ENCODE measurements at regions not wholly inside any gene's neighbourhood (a gene's known extent, or its start where the extent isn't known, plus 50 kb on each side); places are given as distances from the start of the nearest gene placed in this dataset.

GRCh38 chr12:115756271-115756670, 521.2 kb downstream of the MED13L start:
- TF ChIP-seq CTCF (IDR thresholded peaks at IDR 0.05; ENCODE audit: control extremely low read depth in 1 of 3, insufficient read depth in 1 of 3, low read depth in 1 of 3, low read length in 3 of 3) (no peak), RAD21 (IDR thresholded peaks at IDR 0.05 in 1 of 2, conservative IDR thresholded peaks at IDR 0.05 in 1 of 2; ENCODE audit: low read depth in 2 of 2, low read length in 2 of 2) (no peak), POLR2A (IDR thresholded peaks at IDR 0.05; ENCODE audit: control extremely low read depth in 1 of 2, low read depth in 2 of 2, low read length in 2 of 2) (no peak), EZH2 (IDR thresholded peaks at IDR 0.05; ENCODE audit: low read depth, low read length, severe bottlenecking) (no peak), SUZ12 (IDR thresholded peaks at IDR 0.05; ENCODE audit: low read length) (no peak), GTF2F1 (IDR thresholded peaks at IDR 0.05; ENCODE audit: borderline replicate concordance, low read depth, low read length) (no peak), MAX (IDR thresholded peaks at IDR 0.05) (no peak), CHD2 (IDR thresholded peaks at IDR 0.05; ENCODE audit: low read length) (no peak), POLR2AphosphoS5 (IDR thresholded peaks at IDR 0.05; ENCODE audit: low read depth, low read length) (no peak), NRF1 (IDR thresholded peaks at IDR 0.05; ENCODE audit: low read depth, low read length) (no peak), EP300 (IDR thresholded peaks at IDR 0.05; ENCODE audit: borderline replicate concordance in 1 of 2, low read depth in 2 of 2, low read length in 2 of 2) (no peak), JUN (IDR thresholded peaks at IDR 0.05; ENCODE audit: low read depth, low read length) (no peak)

All from H1 (cell line).